Upper lobe of left lung (tissue), 4 donors: ENCODE measurements at regions not wholly inside any gene's neighbourhood (a gene's known extent, or its start where the extent isn't known, plus 50 kb on each side); places are given as distances from the start of the nearest gene placed in this dataset.

Experiments used
- CTCF ChIP-seq, 6 experiments: fragments of 450-650 bp in 4 of 6; fragments of 200-600 bp in 2 of 6; sonication (generic) in 2 of 6; IDR thresholded peaks; one replicate each; pipeline ENCODE4 v1.5.1; 2016 to 2019; ENCODE audit warnings: antibody characterized with exemption in 6 of 6
- EP300 ChIP-seq, 4 donors: sonication (generic); formaldehyde crosslinking; IDR thresholded peaks; one replicate each; pipeline ENCODE4 v1.5.1; 2017; ENCODE audit warnings: antibody characterized with exemption in 4 of 4, control low read depth in 2 of 4

GRCh38 chr3:104745313-104745712, 621.4 kb upstream of the ALCAM start:
- no peak for TF ChIP-seq CTCF (IDR thresholded peaks at IDR 0.05)
- no peak for TF ChIP-seq EP300 (IDR thresholded peaks at IDR 0.05)
